ENCODE measurements at regions not wholly inside any gene's neighbourhood (a gene's known extent, or its start where the extent isn't known, plus 50 kb on each side); places are given as distances from the start of the nearest gene placed in this dataset.
"Not testable (repeated sequence)": the region's sequence is repeated elsewhere in the genome, so short reads cannot be mapped to it uniquely, and the experiment has no call there.

- DNase-seq: no peak
- no peak for ATAC-seq (ENCODE audit: poor library complexity)
- intact Hi-C loops (cut with DNase I): no loop called here
Measured at GRCh38 chr1:5683446-5683845, 308.8 kb downstream of the NPHP4 start.

- intact Hi-C loops (cut with DNase I): no loop called here
- DNase-seq (no peak), ATAC-seq (ENCODE audit: poor library complexity) (no peak)
Measured at GRCh38 chr1:5682626-5683225, 309.5 kb downstream of the NPHP4 start.

- intact Hi-C loops (cut with DNase I): no loop called here
- ATAC-seq (ENCODE audit: poor library complexity) (no peak), DNase-seq (no peak)
Measured at GRCh38 chr1:5681654-5682053, 310.6 kb downstream of the NPHP4 start.

- ATAC-seq (ENCODE audit: poor library complexity) (no peak), DNase-seq (no peak)
- intact Hi-C loops (cut with DNase I): no loop called here
Measured at GRCh38 chr1:5680600-5680999, 311.6 kb downstream of the NPHP4 start.

GRCh38 chr1:5678759-5679158 is 313.5 kb downstream of the NPHP4 start:
- no peak for DNase-seq
- ATAC-seq (ENCODE audit: poor library complexity): no peak
- intact Hi-C loops (cut with DNase I): no loop called here

- ATAC-seq (ENCODE audit: poor library complexity); DNase-seq; intact Hi-C loops (cut with DNase I): not testable (repeated sequence)
Measured at GRCh38 chr1:5672355-5672754, 319.9 kb downstream of the NPHP4 start.

GRCh38 chr1:5670590-5671350 is 321.5 kb downstream of the NPHP4 start:
- ATAC-seq (ENCODE audit: poor library complexity) (no peak), DNase-seq (no peak)
- intact Hi-C loops (cut with DNase I): no loop called here

- DNase-seq (peak; percentile 53), ATAC-seq (ENCODE audit: poor library complexity) (no peak)
- intact Hi-C loops (cut with DNase I): no loop called here
Measured at GRCh38 chr1:5667513-5668325, 324.5 kb downstream of the NPHP4 start.

- intact Hi-C loops (cut with DNase I): no loop called here
- DNase-seq: no peak
- ATAC-seq (ENCODE audit: poor library complexity): no peak
Measured at GRCh38 chr1:5664906-5665875, 327.0 kb downstream of the NPHP4 start.

GRCh38 chr1:5664081-5664768 is 328.0 kb downstream of the NPHP4 start:
- ATAC-seq (ENCODE audit: poor library complexity) (no peak), DNase-seq (no peak)
- intact Hi-C loops (cut with DNase I): no loop called here

GRCh38 chr1:5662744-5663126 is 329.5 kb downstream of the NPHP4 start:
- intact Hi-C loops (cut with DNase I): no loop called here
- ATAC-seq (ENCODE audit: poor library complexity) (no peak), DNase-seq (no peak)

GRCh38 chr1:5662086-5662743 is 330.0 kb downstream of the NPHP4 start:
- DNase-seq (no peak), ATAC-seq (ENCODE audit: poor library complexity) (no peak)
- intact Hi-C loops (cut with DNase I): no loop called here

- ATAC-seq (ENCODE audit: poor library complexity): no peak
- intact Hi-C loops (cut with DNase I): no loop called here
- peak; percentile 49 for DNase-seq
Measured at GRCh38 chr1:5661196-5662085, 330.8 kb downstream of the NPHP4 start.

- intact Hi-C loops (cut with DNase I): no loop called here
- no peak for DNase-seq
- peak; percentile 90 for ATAC-seq (ENCODE audit: poor library complexity)
Measured at GRCh38 chr1:5660141-5660935, 331.9 kb downstream of the NPHP4 start.

- DNase-seq (no peak), ATAC-seq (ENCODE audit: poor library complexity) (no peak)
- intact Hi-C loops (cut with DNase I): no loop called here
Measured at GRCh38 chr1:5659606-5660005, 332.6 kb downstream of the NPHP4 start.
